IPS-18c (cell line): ENCODE measurements at regions not wholly inside any gene's neighbourhood (a gene's known extent, or its start where the extent isn't known, plus 50 kb on each side); places are given as distances from the start of the nearest gene placed in this dataset.
"Not testable (repeated sequence)": the region's sequence is repeated elsewhere in the genome, so short reads cannot be mapped to it uniquely, and the experiment has no call there.

Source experiments
- H3K4me3 ChIP-seq: 2 replicates; pipeline ENCODE4 v1.7.0; 2013; ENCODE audit warnings: low read depth, mild to moderate bottlenecking, low read length, moderate library complexity; ENCODE audit not compliant: insufficient read depth
- H3K9me3 ChIP-seq: one replicate; pipeline ENCODE4 v1.6.1; 2013; ENCODE audit warnings: mild to moderate bottlenecking, low read length, moderate library complexity; ENCODE audit not compliant: control insufficient read depth, insufficient read depth

- H3K4me3 ChIP-seq: no peak overlapping the region
- H3K9me3 ChIP-seq: no peaks in the 10 kb centered on the region
Measured at GRCh38 chr5:2863675-2864433, 112.4 kb upstream of the IRX2 start.

- Histone ChIP-seq H3K9me3 (no peaks in the 10 kb centered on the region), H3K4me3 (no peak overlapping the region)
Measured at GRCh38 chr5:2863133-2863532, 111.7 kb upstream of the IRX2 start.

- H3K9me3 ChIP-seq, H3K4me3 ChIP-seq: not testable (repeated sequence)
Measured at GRCh38 chr5:2862176-2862575, 110.7 kb upstream of the IRX2 start.

- Histone ChIP-seq H3K4me3 (no peak overlapping the region), H3K9me3 (no peaks in the 10 kb centered on the region)
Measured at GRCh38 chr5:2861605-2862004, 110.1 kb upstream of the IRX2 start.

GRCh38 chr5:2860101-2860500 lies 108.6 kb upstream of the IRX2 start:
- Histone ChIP-seq H3K4me3 (no peak overlapping the region), H3K9me3 (no peaks in the 10 kb centered on the region)

- no peak overlapping the region for H3K4me3 ChIP-seq
- no peaks in the 10 kb centered on the region for H3K9me3 ChIP-seq
Measured at GRCh38 chr5:2857837-2858236, 106.4 kb upstream of the IRX2 start.

GRCh38 chr5:2856206-2856605 lies 104.7 kb upstream of the IRX2 start:
- no peak overlapping the region for H3K4me3 ChIP-seq

GRCh38 chr5:2852446-2852845 lies 101.0 kb upstream of the IRX2 start:
- no peak overlapping the region for H3K4me3 ChIP-seq
- no peaks in the 10 kb centered on the region for H3K9me3 ChIP-seq

More at GRCh38 chr5:2856206-2856605, 104.7 kb upstream of the IRX2 start:
- H3K9me3 ChIP-seq: no peaks in the 10 kb centered on the region

- no peaks in the 10 kb centered on the region for H3K9me3 ChIP-seq
- H3K4me3 ChIP-seq: no peak overlapping the region
Measured at GRCh38 chr5:2851895-2852294, 100.4 kb upstream of the IRX2 start.

- H3K9me3 ChIP-seq: no peaks in the 10 kb centered on the region
- H3K4me3 ChIP-seq: no peak overlapping the region
Measured at GRCh38 chr5:2849429-2849828, 98.0 kb upstream of the IRX2 start.

GRCh38 chr5:2848619-2849018 lies 97.1 kb upstream of the IRX2 start:
- H3K9me3 ChIP-seq: no peaks in the 10 kb centered on the region
- H3K4me3 ChIP-seq: no peak overlapping the region

- H3K9me3 ChIP-seq: no peaks in the 10 kb centered on the region
- no peak overlapping the region for H3K4me3 ChIP-seq
Measured at GRCh38 chr5:2847608-2848007, 96.1 kb upstream of the IRX2 start.

GRCh38 chr5:2841208-2841607 lies 89.7 kb upstream of the IRX2 start:
- Histone ChIP-seq H3K9me3 (no peaks in the 10 kb centered on the region), H3K4me3 (no peak overlapping the region)

GRCh38 chr5:2840372-2840915 lies 89.0 kb upstream of the IRX2 start:
- Histone ChIP-seq H3K9me3 (no peaks in the 10 kb centered on the region), H3K4me3 (no peak overlapping the region)

GRCh38 chr5:2836133-2836532 lies 84.7 kb upstream of the IRX2 start:
- H3K9me3 ChIP-seq: no peaks in the 10 kb centered on the region
- H3K4me3 ChIP-seq: no peak overlapping the region

- H3K9me3 ChIP-seq: no peaks in the 10 kb centered on the region
- no peak overlapping the region for H3K4me3 ChIP-seq
Measured at GRCh38 chr5:2833556-2833955, 82.1 kb upstream of the IRX2 start.

- Histone ChIP-seq H3K9me3 (no peaks in the 10 kb centered on the region), H3K4me3 (no peak overlapping the region)
Measured at GRCh38 chr5:2832394-2832793, 80.9 kb upstream of the IRX2 start.

GRCh38 chr5:2829239-2829638 lies 77.8 kb upstream of the IRX2 start:
- H3K9me3 ChIP-seq: no peaks in the 10 kb centered on the region
- H3K4me3 ChIP-seq: no peak overlapping the region

GRCh38 chr5:2818936-2819335 lies 67.5 kb upstream of the IRX2 start:
- H3K9me3 ChIP-seq: no peaks in the 10 kb centered on the region
- no peak overlapping the region for H3K4me3 ChIP-seq
